ENCODE measurements at regions not wholly inside any gene's neighbourhood (a gene's known extent, or its start where the extent isn't known, plus 50 kb on each side); places are given as distances from the start of the nearest gene placed in this dataset.

DNA sequence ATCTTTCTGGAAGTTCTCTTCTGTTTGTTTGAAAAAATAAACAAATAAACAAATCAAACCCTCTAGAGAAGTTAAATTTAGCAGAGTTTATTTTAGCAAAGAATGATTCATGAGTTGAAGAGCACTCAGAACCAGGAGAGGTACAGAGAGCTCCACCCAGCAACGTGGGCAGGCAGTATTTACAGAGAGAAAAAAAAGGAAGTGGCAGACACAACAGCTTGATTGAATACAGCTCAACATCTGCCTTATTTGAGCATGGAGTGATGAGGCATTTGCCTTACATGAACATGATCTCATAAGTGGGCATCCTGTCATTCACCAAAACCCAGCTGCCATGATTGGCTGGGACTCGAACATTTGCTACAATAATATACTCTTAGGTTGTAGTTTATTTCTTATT, 381.6 kb upstream of the ADAMTS16 start:
- no peak overlapping the region for H3K4me3 Mint-ChIP-seq
- no peak for DNase-seq
- intact Hi-C loops (cut with micrococcal nuclease) = no loop called here
- no peaks in the 10 kb centered on the region for H3K4me1 Mint-ChIP-seq
- H3K27me3 Mint-ChIP-seq = no peaks in the 10 kb centered on the region
- no peaks in the 10 kb centered on the region for H3K36me3 Mint-ChIP-seq (ENCODE audit: low read depth)
- H3K9me3 Mint-ChIP-seq = peaks cover 3% of the 10 kb centered on the region
- no peak overlapping the region for H3K27ac Mint-ChIP-seq

DNA sequence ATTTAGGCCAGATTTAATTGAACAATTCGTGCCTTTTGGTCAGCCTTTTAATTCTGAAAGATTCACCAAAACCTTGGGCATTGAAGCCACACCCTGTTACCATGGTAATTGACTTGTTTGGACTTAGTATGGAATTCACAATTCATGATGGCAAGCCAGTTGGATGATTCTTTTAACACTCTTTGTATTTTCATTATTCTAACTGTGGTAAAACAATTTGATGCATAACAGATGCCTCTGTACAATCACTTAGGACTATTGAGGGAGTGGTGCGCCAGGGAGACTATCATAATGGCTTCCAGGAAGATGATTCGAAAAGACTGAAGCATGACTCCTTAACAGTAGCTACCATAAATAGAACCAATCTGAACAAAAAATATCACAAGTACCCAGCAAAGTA, 381.1 kb upstream of the ADAMTS16 start:
- DNase-seq = no peak
- H3K4me3 Mint-ChIP-seq = no peak overlapping the region
- H3K4me1 Mint-ChIP-seq = no peaks in the 10 kb centered on the region
- H3K27me3 Mint-ChIP-seq = no peaks in the 10 kb centered on the region
- H3K27ac Mint-ChIP-seq = no peak overlapping the region
- intact Hi-C loops (cut with micrococcal nuclease) = no loop called here
- H3K9me3 Mint-ChIP-seq = peaks cover 3% of the 10 kb centered on the region
- no peaks in the 10 kb centered on the region for H3K36me3 Mint-ChIP-seq (ENCODE audit: low read depth)

DNA sequence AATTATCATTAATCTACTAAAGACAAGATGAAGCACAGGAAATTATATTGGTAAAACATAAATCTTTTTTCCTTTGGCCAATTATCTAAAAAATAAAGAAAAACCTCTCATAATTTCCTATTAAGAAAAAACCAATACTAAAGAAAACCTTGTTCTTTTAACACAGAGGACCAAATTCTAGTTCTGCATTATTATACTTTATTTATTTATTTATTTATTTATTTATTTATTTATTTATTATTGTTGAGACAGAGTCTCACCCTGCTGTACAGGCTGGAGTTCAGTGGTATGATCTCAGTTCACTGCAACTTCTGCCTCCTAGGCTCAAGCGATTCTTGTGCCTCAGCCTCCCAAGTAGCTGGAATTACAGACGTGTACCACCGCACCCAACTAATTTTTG, 377.8 kb upstream of the ADAMTS16 start:
- Mint-ChIP-seq H3K4me1 (no peaks in the 10 kb centered on the region), H3K36me3 (ENCODE audit: low read depth) (no peaks in the 10 kb centered on the region), H3K9me3 (peaks cover 3% of the 10 kb centered on the region), H3K27ac (no peak overlapping the region), H3K27me3 (no peaks in the 10 kb centered on the region), H3K4me3 (no peak overlapping the region)
- no peak for DNase-seq
- intact Hi-C loops (cut with micrococcal nuclease) = no loop called here

DNA sequence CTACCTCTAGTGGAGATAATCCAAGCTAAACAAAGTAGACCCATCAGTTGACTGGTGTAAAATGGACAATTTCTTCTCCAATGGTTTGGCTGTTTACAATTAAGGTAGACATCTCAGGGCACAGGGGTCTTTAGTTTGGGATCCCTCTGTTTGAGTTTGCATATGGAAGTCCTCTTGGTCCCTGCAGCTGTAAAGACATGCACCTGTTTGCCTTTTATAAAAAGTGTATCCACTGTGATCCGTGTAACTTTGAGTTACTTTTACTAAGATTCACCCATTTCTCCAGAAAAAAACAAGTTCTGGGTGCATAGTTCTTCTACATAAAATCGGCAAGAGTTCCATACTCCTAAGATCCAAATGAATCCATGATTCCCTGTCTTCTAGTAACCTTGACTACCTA, 374.7 kb upstream of the ADAMTS16 start:
- peaks cover 3% of the 10 kb centered on the region for H3K9me3 Mint-ChIP-seq
- DNase-seq = no peak
- no peaks in the 10 kb centered on the region for H3K27me3 Mint-ChIP-seq
- H3K36me3 Mint-ChIP-seq (ENCODE audit: low read depth) = no peaks in the 10 kb centered on the region
- intact Hi-C loops (cut with micrococcal nuclease) = no loop called here
- no peaks in the 10 kb centered on the region for H3K4me1 Mint-ChIP-seq
- H3K27ac Mint-ChIP-seq = no peak overlapping the region
- no peak overlapping the region for H3K4me3 Mint-ChIP-seq

DNA sequence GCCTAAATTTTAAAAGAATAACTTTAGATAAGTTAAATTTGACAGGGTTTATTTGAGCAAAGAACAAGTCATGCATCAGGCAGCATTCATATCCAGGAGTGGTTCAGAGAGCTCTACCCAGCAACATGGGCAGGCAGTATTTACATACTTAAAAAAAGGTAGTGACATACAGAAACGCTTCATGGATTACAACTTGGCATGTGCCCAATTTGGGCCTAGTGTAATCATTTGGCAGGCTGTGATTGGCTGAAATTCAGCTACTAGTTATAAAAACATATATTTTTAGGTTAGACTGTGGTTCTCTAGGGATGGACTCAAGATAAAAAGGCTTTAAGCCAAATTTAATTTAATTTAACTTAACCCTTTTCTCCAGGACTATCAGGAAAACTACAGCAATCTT, 374.0 kb upstream of the ADAMTS16 start:
- no peaks in the 10 kb centered on the region for H3K27me3 Mint-ChIP-seq
- no peaks in the 10 kb centered on the region for H3K36me3 Mint-ChIP-seq (ENCODE audit: low read depth)
- peaks cover 3% of the 10 kb centered on the region for H3K9me3 Mint-ChIP-seq
- DNase-seq = no peak
- no peak overlapping the region for H3K27ac Mint-ChIP-seq
- no peak overlapping the region for H3K4me3 Mint-ChIP-seq
- H3K4me1 Mint-ChIP-seq = no peaks in the 10 kb centered on the region
- intact Hi-C loops (cut with micrococcal nuclease) = no loop called here

DNA sequence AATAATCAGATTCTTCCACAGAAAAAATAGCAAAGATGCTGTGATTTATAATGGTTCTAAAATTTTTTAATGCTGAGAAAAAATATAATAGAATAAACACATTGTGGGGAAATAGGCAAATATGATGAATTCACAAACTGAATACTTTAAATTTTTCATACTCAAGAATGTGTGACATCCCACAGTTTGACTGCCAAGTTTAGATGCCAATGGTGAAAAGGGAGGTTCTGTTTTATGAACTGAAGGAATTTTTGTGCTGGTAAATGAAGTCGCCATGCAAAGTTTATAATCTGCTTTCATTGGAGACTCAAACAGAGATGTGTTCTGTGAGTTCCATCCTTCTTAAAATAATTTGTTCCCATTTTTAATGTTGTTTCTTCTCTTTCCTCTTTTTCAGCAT, 367.5 kb upstream of the ADAMTS16 start:
- Mint-ChIP-seq H3K4me3 (no peak overlapping the region), H3K27me3 (no peaks in the 10 kb centered on the region), H3K4me1 (no peaks in the 10 kb centered on the region), H3K36me3 (ENCODE audit: low read depth) (no peaks in the 10 kb centered on the region), H3K27ac (no peak overlapping the region), H3K9me3 (peaks cover 9% of the 10 kb centered on the region)
- no peak for DNase-seq
- intact Hi-C loops (cut with micrococcal nuclease) = no loop called here

DNA sequence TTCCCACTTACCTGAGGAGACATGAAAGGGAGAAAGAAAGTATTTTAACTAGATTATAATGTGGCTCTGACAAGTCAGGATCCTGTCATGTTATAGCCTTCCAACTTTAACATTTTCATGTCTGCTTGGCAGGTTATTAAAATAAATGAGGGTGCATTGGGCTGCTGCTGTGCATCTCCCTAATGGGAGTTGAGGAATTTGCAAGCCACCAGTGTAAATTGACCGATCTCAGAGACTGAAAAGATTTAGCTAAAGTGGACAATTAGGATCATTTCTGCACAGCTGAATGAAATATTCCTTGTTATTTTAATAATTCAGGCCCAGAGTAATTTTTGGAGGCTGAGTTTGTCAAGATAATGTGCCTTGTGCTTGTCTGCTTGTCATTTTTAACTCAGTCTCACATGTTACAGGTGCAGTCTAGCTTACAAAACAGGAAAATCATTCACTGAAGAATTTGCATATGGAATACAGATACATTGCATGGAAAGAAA, 366.3 kb upstream of the ADAMTS16 start:
- no peak for DNase-seq
- no peak overlapping the region for H3K4me3 Mint-ChIP-seq
- peaks cover 10% of the 10 kb centered on the region for H3K9me3 Mint-ChIP-seq
- no peak overlapping the region for H3K27ac Mint-ChIP-seq
- H3K27me3 Mint-ChIP-seq = no peaks in the 10 kb centered on the region
- no peaks in the 10 kb centered on the region for H3K36me3 Mint-ChIP-seq (ENCODE audit: low read depth)
- no peaks in the 10 kb centered on the region for H3K4me1 Mint-ChIP-seq
- intact Hi-C loops (cut with micrococcal nuclease) = no loop called here

DNA sequence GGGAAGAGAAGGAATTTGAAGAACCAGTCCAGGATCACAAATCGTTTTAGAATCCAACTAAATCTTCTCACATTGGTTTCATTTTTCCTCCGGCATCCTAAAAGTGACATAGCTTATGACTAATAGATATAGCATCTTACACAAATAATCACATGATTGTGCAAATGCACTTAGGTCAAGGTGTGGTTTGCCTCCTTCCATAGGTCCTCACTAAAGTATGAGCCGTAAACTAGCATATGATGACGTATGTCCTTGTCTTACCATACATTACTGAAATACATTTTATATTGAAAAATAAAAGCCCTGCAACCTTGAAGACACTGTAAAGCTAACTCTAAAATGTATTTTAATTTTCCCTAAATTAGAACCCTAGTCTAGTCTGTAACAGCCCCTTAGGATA, 362.7 kb upstream of the ADAMTS16 start:
- H3K4me3 Mint-ChIP-seq = no peak overlapping the region
- no peaks in the 10 kb centered on the region for H3K36me3 Mint-ChIP-seq (ENCODE audit: low read depth)
- no peak for DNase-seq
- intact Hi-C loops (cut with micrococcal nuclease) = no loop called here
- no peaks in the 10 kb centered on the region for H3K27me3 Mint-ChIP-seq
- H3K4me1 Mint-ChIP-seq = no peaks in the 10 kb centered on the region
- H3K9me3 Mint-ChIP-seq = peaks cover 16% of the 10 kb centered on the region
- H3K27ac Mint-ChIP-seq = no peak overlapping the region

DNA sequence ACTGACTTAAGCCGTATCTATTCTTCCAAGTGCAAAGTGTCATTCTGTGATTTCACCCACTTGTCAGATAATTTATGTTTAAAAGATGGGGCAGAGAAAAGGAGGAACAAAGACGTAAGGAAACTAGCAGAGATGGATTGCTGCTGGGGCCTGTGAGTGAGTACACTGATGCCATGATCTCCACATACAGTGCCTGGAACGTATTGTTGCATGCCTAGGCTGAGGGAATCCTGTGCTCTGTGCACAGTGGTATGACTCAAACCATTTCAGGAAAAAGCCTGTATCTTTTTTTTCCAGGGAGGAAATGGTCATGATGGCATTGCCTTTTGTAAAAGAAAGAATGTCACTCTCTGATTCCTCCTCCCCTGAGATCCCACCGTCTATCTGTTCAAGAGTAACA, 359.5 kb upstream of the ADAMTS16 start:
- Mint-ChIP-seq H3K9me3 (peaks cover 11% of the 10 kb centered on the region), H3K27ac (no peak overlapping the region), H3K4me1 (no peaks in the 10 kb centered on the region), H3K36me3 (ENCODE audit: low read depth) (no peaks in the 10 kb centered on the region), H3K27me3 (no peaks in the 10 kb centered on the region), H3K4me3 (no peak overlapping the region)
- intact Hi-C loops (cut with micrococcal nuclease) = no loop called here
- DNase-seq = no peak

DNA sequence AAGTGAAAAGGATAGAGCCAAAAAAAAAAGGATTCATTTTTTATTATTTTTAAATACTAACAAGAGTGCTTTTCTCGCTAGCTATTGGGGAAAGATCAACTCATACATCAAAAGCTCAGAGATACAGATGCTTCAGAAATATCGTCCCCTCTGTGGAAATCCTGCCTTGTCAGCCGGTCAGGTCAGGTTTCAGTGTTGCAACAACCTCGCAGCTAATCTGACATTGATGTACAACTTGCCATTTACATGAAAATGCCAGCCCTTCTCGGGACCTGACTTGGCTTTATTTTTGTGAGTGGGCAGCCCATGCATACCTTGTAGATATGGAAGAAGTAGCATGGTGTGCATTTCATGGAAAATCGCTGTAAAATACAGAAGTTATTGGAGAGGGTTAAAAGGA, 358.8 kb upstream of the ADAMTS16 start:
- peaks cover 15% of the 10 kb centered on the region for H3K9me3 Mint-ChIP-seq
- intact Hi-C loops (cut with micrococcal nuclease) = no loop called here
- no peak overlapping the region for H3K27ac Mint-ChIP-seq
- no peak for DNase-seq
- no peaks in the 10 kb centered on the region for H3K4me1 Mint-ChIP-seq
- no peaks in the 10 kb centered on the region for H3K36me3 Mint-ChIP-seq (ENCODE audit: low read depth)
- no peak overlapping the region for H3K4me3 Mint-ChIP-seq
- H3K27me3 Mint-ChIP-seq = no peaks in the 10 kb centered on the region

DNA sequence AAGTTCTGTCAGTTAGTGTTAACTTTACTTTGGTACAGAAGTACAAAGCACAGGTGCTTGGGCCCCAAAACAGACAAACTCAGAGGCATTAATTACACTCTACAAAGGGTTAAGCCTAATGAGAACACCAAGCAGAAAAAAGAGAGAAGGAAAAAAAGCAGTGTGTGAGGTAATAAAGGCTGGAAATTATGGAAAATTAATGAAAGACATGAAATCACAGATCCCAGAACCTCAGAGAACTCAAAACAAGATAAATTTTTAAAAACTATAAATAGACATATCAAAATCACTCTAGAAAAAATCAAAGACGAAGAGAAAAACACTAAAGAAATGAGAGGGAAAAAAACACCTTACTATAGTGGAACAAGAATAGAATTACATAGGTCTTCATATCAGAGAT, 354.2 kb upstream of the ADAMTS16 start:
- H3K27me3 Mint-ChIP-seq = no peaks in the 10 kb centered on the region
- peaks cover 7% of the 10 kb centered on the region for H3K9me3 Mint-ChIP-seq
- no peak overlapping the region for H3K27ac Mint-ChIP-seq
- no peaks in the 10 kb centered on the region for H3K36me3 Mint-ChIP-seq (ENCODE audit: low read depth)
- intact Hi-C loops (cut with micrococcal nuclease) = no loop called here
- DNase-seq = no peak
- no peaks in the 10 kb centered on the region for H3K4me1 Mint-ChIP-seq
- H3K4me3 Mint-ChIP-seq = no peak overlapping the region

DNA sequence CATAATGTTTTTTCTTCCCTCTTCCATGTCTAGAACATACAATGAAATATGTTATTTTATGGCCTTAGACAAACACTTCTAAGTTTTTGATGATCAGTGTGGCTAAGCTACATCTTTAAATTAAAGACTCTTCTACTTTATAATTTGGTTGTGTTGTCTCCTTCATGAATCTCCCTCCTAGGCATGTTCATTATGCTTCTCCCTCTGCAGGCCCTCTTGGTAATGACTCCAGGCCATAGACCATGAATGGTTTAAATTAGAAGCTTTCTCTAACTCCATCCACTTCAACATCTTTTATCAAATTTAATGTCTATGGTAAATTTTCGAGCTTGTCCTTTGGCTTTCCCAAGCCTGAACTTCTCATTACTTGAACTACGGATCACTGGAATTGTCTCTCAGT, 342.7 kb upstream of the ADAMTS16 start:
- intact Hi-C loops (cut with micrococcal nuclease) = no loop called here
- no peaks in the 10 kb centered on the region for H3K27me3 Mint-ChIP-seq
- no peaks in the 10 kb centered on the region for H3K9me3 Mint-ChIP-seq
- no peaks in the 10 kb centered on the region for H3K36me3 Mint-ChIP-seq (ENCODE audit: low read depth)
- no peak overlapping the region for H3K27ac Mint-ChIP-seq
- no peak for DNase-seq
- no peaks in the 10 kb centered on the region for H3K4me1 Mint-ChIP-seq
- H3K4me3 Mint-ChIP-seq = no peak overlapping the region

DNA sequence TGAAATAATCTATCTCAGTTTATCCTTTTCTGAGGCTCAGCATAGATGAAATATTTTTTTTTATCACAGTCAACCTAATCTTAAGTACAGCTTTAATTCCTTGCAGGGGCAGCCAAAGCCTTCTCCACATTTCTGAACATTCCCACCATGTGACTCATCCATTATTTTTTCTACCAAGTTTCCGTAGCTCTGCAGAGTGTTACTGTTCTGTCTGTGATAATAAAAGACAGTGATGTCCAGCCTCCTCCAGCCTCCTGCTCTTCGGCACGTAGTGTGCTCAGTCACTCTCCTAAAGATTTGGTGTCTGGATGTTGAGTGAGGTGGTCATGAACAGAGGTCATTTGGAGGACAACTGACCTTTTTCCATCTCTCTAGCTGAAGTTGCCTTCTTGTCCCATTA, 338.1 kb upstream of the ADAMTS16 start:
- Mint-ChIP-seq H3K27me3 (no peaks in the 10 kb centered on the region), H3K4me3 (no peak overlapping the region), H3K27ac (no peak overlapping the region), H3K9me3 (no peaks in the 10 kb centered on the region), H3K36me3 (ENCODE audit: low read depth) (no peaks in the 10 kb centered on the region), H3K4me1 (no peaks in the 10 kb centered on the region)
- DNase-seq = no peak
- intact Hi-C loops (cut with micrococcal nuclease) = no loop called here

DNA sequence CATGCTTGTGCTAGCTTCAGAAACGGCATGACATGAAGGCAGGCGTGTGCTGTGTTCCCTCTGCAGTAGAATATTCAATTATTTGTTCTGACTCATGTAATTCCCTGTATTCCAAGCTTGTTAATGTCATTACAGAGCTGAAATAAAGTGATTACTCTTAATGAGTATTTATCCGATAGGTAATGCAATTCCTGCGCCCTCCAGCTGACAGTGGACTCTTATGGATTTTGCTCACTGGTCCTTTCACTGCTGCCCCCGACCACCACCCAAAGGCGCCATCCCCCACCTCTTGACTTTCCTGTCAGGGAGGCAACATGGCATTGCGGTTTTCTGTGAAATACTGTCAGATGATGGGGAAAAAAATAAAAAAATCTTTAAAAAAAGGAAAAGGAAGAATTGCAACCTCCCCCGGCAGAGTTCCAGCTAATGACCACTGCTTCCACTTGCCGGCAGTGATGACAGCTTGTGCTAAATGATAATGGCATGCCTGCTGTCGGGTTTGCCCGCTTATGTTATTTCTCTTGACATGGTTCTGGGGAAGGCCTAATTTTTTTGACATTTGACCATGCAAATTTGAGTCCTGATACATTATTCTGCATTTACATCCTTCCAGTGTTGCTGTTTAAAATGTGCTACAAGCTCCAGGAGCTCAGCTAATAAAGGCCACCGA, 335.3 kb upstream of the ADAMTS16 start:
- Mint-ChIP-seq H3K9me3 (no peaks in the 10 kb centered on the region), H3K36me3 (ENCODE audit: low read depth) (no peaks in the 10 kb centered on the region), H3K4me1 (no peaks in the 10 kb centered on the region), H3K27ac (no peak overlapping the region), H3K27me3 (no peaks in the 10 kb centered on the region), H3K4me3 (no peak overlapping the region)
- no peak for DNase-seq
- intact Hi-C loops (cut with micrococcal nuclease) = no loop called here

DNA sequence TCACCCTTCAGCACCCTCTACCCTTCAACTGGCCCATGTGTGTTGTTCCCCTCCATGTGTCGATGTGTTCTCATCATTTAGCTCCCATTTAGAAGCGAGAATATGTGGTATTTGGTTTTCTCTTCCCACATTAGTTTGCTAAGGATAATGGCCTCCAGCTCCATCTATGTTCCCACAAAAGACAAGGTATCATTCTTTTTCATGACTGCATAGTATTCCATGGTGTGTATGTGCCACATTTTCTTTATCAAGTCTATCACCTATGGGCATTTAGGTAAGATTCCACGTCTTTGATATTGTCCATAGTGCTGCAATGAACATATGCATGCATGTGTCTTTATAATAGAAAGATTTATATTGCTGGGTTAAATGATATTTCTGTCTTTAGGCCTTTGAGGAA, 325.1 kb upstream of the ADAMTS16 start:
- H3K36me3 Mint-ChIP-seq (ENCODE audit: low read depth) = no peaks in the 10 kb centered on the region
- no peak for DNase-seq

More for the DNA sequence above, 325.1 kb upstream of the ADAMTS16 start:
- no peaks in the 10 kb centered on the region for H3K27me3 Mint-ChIP-seq
- no peak overlapping the region for H3K4me3 Mint-ChIP-seq
- H3K27ac Mint-ChIP-seq = no peak overlapping the region
- H3K9me3 Mint-ChIP-seq = peaks cover 7% of the 10 kb centered on the region
- intact Hi-C loops (cut with micrococcal nuclease) = no loop called here
- H3K4me1 Mint-ChIP-seq = no peaks in the 10 kb centered on the region
